ENCODE measurements at regions not wholly inside any gene's neighbourhood (a gene's known extent, or its start where the extent isn't known, plus 50 kb on each side); places are given as distances from the start of the nearest gene placed in this dataset.

- no peak overlapping the region for H3K27ac ChIP-seq
- no peak for DNase-seq (ENCODE audit: low spot score)
- no peaks in the 10 kb centered on the region for H3K27me3 ChIP-seq (replicated peaks; ENCODE audit: insufficient read depth)
- 90% methylated on average over 2 of the region's 2 CpGs for WGBS
- no peaks in the 10 kb centered on the region for H3K4me1 ChIP-seq (replicated peaks)
- TF ChIP-seq POLR2A (IDR thresholded peaks at IDR 0.05) (no peak), POLR2AphosphoS5 (IDR thresholded peaks at IDR 0.05) (no peak)
- TF ChIP-seq, protein P1, sequence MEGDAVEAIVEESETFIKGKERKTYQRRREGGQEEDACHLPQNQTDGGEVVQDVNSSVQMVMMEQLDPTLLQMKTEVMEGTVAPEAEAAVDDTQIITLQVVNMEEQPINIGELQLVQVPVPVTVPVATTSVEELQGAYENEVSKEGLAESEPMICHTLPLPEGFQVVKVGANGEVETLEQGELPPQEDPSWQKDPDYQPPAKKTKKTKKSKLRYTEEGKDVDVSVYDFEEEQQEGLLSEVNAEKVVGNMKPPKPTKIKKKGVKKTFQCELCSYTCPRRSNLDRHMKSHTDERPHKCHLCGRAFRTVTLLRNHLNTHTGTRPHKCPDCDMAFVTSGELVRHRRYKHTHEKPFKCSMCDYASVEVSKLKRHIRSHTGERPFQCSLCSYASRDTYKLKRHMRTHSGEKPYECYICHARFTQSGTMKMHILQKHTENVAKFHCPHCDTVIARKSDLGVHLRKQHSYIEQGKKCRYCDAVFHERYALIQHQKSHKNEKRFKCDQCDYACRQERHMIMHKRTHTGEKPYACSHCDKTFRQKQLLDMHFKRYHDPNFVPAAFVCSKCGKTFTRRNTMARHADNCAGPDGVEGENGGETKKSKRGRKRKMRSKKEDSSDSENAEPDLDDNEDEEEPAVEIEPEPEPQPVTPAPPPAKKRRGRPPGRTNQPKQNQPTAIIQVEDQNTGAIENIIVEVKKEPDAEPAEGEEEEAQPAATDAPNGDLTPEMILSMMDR (IDR thresholded peaks at IDR 0.05), result no peak
- intact Hi-C loops (cut with DNase I), result no loop called here
- no peaks in the 10 kb centered on the region for H3K36me3 ChIP-seq
- no peaks in the 10 kb centered on the region for H3K9me3 ChIP-seq
- no peak overlapping the region for H3K4me3 ChIP-seq
Observed at GRCh38 chr2:180159921-180160320, 152.8 kb upstream of the CWC22 start.

- Histone ChIP-seq H3K4me1 (replicated peaks) (no peaks in the 10 kb centered on the region), H3K27ac (no peak overlapping the region), H3K4me3 (no peak overlapping the region), H3K9me3 (no peaks in the 10 kb centered on the region), H3K36me3 (no peaks in the 10 kb centered on the region), H3K27me3 (replicated peaks; ENCODE audit: insufficient read depth) (no peaks in the 10 kb centered on the region)
- DNase-seq (ENCODE audit: low spot score), result no peak
- TF ChIP-seq POLR2AphosphoS5 (IDR thresholded peaks at IDR 0.05), result no peak
- TF ChIP-seq POLR2A (IDR thresholded peaks at IDR 0.05), result no peak
- TF ChIP-seq, protein P1 (IDR thresholded peaks at IDR 0.05), result no peak
- intact Hi-C loops (cut with DNase I), result no loop called here
- 71% methylated on average over 2 of the region's 2 CpGs for WGBS
Observed at GRCh38 chr2:180158961-180159360, 151.9 kb upstream of the CWC22 start.

DNA sequence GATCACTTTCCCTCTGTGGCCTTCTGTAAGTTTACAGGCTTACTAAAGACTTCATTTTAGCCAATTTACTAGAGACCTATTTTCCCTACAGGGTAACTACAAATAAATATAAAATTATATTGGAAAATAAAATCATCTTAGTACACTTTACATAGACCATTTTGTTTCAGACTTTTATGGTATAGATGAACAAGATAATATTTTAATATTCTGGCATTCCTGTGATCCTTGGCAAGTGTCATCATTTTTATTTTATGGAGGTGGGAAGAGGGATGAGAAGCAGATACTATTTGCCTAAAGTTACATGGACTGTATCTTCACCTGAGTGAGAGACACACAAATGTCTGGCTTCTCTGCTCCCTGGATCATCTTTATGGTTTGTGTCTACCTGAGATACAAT lies 149.6 kb upstream of the CWC22 start:
- DNase-seq (ENCODE audit: low spot score), result no peak
- no peak overlapping the region for H3K27ac ChIP-seq
- no peak overlapping the region for H3K4me3 ChIP-seq
- no peaks in the 10 kb centered on the region for H3K36me3 ChIP-seq
- TF ChIP-seq POLR2A (IDR thresholded peaks at IDR 0.05) (no peak), POLR2AphosphoS5 (IDR thresholded peaks at IDR 0.05) (no peak)
- TF ChIP-seq, protein P1 (IDR thresholded peaks at IDR 0.05), result no peak
- intact Hi-C loops (cut with DNase I), result no loop called here
- no peaks in the 10 kb centered on the region for H3K9me3 ChIP-seq
- no peaks in the 10 kb centered on the region for H3K4me1 ChIP-seq (replicated peaks)
- no peaks in the 10 kb centered on the region for H3K27me3 ChIP-seq (replicated peaks; ENCODE audit: insufficient read depth)

DNA sequence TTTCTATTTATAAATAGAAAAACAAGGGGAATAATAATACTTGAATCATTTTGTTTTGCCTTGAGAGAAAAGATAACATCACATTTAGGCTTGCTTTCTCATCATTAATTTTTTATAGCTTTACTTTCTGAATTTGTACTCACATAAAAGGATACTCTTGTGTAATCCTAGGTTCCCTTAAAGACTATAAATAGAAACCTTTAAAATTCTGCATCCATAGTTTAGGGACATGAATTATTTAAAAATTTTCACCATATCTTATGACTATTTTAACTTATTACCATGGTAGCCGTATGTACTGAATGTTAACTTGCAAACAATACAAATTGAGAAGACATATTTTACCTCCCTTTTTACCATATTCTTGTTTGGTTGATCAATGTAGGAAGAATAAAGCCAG lies 143.5 kb upstream of the CWC22 start:
- Histone ChIP-seq H3K4me1 (replicated peaks) (no peaks in the 10 kb centered on the region), H3K9me3 (no peaks in the 10 kb centered on the region), H3K27me3 (replicated peaks; ENCODE audit: insufficient read depth) (no peaks in the 10 kb centered on the region), H3K27ac (no peak overlapping the region), H3K36me3 (no peaks in the 10 kb centered on the region), H3K4me3 (no peak overlapping the region)
- intact Hi-C loops (cut with DNase I), result no loop called here
- 66% methylated on average over 1 of the region's 1 CpG for WGBS
- no peak for DNase-seq (ENCODE audit: low spot score)
- TF ChIP-seq, protein P1 (IDR thresholded peaks at IDR 0.05), result no peak
- peak; percentile 12 for TF ChIP-seq POLR2AphosphoS5 (IDR thresholded peaks at IDR 0.05)
- TF ChIP-seq POLR2A (IDR thresholded peaks at IDR 0.05), result no peak

DNA sequence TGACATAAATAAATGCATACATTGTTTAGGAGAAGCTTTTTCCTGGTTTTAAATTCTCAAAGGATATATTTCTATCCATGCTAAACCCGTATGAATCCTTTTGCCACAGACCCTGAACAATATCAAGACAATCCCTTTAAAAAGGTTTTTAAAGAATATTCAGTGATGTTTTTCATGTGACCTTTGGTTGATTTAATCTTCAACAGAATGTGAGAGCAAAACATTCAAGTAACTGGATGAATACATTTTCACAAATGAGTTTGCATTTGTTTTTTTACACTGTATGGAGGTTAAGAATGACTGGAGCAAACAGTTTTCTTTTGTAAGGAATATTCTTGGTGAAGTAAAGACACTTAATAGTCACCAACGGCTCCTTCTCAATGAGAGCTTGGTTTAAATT lies 139.4 kb upstream of the CWC22 start:
- no peak overlapping the region for H3K4me3 ChIP-seq
- TF ChIP-seq POLR2AphosphoS5 (IDR thresholded peaks at IDR 0.05) (no peak), POLR2A (IDR thresholded peaks at IDR 0.05) (no peak)
- TF ChIP-seq, protein P1 (IDR thresholded peaks at IDR 0.05), result no peak
- H3K9me3 ChIP-seq, result no peaks in the 10 kb centered on the region
- WGBS, result 61% methylated on average over 2 of the region's 2 CpGs
- H3K27ac ChIP-seq, result no peak overlapping the region
- no peaks in the 10 kb centered on the region for H3K36me3 ChIP-seq
- H3K27me3 ChIP-seq (replicated peaks; ENCODE audit: insufficient read depth), result no peaks in the 10 kb centered on the region
- intact Hi-C loops (cut with DNase I), result no loop called here
- no peak for DNase-seq (ENCODE audit: low spot score)
- no peaks in the 10 kb centered on the region for H3K4me1 ChIP-seq (replicated peaks)
